Omental fat pad (tissue), 3 donors: ENCODE measurements at regions not wholly inside any gene's neighbourhood (a gene's known extent, or its start where the extent isn't known, plus 50 kb on each side); places are given as distances from the start of the nearest gene placed in this dataset.

Experiments
- ATAC-seq: fragments of 150-250 bp; one replicate; pipeline ENCODE4 v1.9.1; 2016; ENCODE audit warnings: mild to moderate bottlenecking, moderate library complexity; ENCODE audit not compliant: low FRiP score
- DNase-seq: peaks from one replicate; pipeline ENCODE4 v3.0.0-alpha.2; 2019; ENCODE audit warnings: low spot score
- CTCF ChIP-seq, 3 donors: fragments of 450-650 bp; IDR thresholded peaks; one replicate each; pipeline ENCODE4 v1.5.1; 2016 to 2017; ENCODE audit warnings: antibody characterized with exemption in 3 of 3, mild to moderate bottlenecking in 3 of 3, moderate library complexity in 2 of 3

GRCh38 chr2:105473011-105473410 lies 74.2 kb upstream of the FHL2 start:
- ATAC-seq (no peak), DNase-seq (no peak)
- TF ChIP-seq CTCF (IDR thresholded peaks at IDR 0.05): no peak

- TF ChIP-seq CTCF (IDR thresholded peaks at IDR 0.05): no peak
- DNase-seq (no peak), ATAC-seq (no peak)
Measured at GRCh38 chr2:105470979-105471378, 72.1 kb upstream of the FHL2 start.

GRCh38 chr2:105469781-105470180 lies 70.9 kb upstream of the FHL2 start:
- no peak for DNase-seq
- ATAC-seq: no peak
- no peak for TF ChIP-seq CTCF (IDR thresholded peaks at IDR 0.05)

GRCh38 chr2:105468582-105469042 lies 69.8 kb upstream of the FHL2 start:
- DNase-seq (no peak), ATAC-seq (no peak)
- no peak for TF ChIP-seq CTCF (IDR thresholded peaks at IDR 0.05)

- ATAC-seq (no peak), DNase-seq (no peak)
- no peak for TF ChIP-seq CTCF (IDR thresholded peaks at IDR 0.05)
Measured at GRCh38 chr2:105464325-105464724, 65.5 kb upstream of the FHL2 start.

- ATAC-seq (no peak), DNase-seq (no peak)
- no peak for TF ChIP-seq CTCF (IDR thresholded peaks at IDR 0.05)
Measured at GRCh38 chr2:105460048-105460732, 61.3 kb upstream of the FHL2 start.

GRCh38 chr2:105458076-105458475 lies 59.2 kb upstream of the FHL2 start:
- TF ChIP-seq CTCF (IDR thresholded peaks at IDR 0.05): no peak
- ATAC-seq: no peak
- DNase-seq: no peak
